ENCODE measurements at regions not wholly inside any gene's neighbourhood (a gene's known extent, or its start where the extent isn't known, plus 50 kb on each side); places are given as distances from the start of the nearest gene placed in this dataset.

DNA sequence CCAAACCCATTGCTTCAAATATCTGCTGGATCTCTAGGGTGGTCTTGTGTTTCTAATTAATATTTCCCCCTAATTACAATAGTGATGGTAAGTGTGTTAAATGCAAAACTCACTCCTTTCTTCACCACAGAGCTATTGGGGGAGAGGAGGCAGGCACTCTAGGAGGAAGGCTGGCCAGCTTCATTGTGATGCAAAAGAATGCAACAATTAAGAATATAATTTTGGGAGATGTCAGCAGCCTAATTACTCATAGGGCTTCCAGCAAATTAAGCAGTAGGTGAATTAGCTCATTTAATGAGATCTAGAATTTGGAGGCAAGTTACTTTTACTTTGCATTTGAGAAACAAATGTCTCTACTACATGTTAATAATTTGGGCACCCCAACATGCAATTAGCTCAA, 560.4 kb upstream of the DAB1 start:
- DNase-seq (ENCODE audit: low spot score) = no peak
- H3K79me2 ChIP-seq = no peaks in the 10 kb centered on the region
- no peak overlapping the region for H2AFZ ChIP-seq
- no peaks in the 10 kb centered on the region for H4K20me1 ChIP-seq (ENCODE audit: insufficient read depth, poor library complexity, severe bottlenecking)
- H3K27ac ChIP-seq = no peak overlapping the region
- no peak overlapping the region for H3K4me2 ChIP-seq
- H3K27me3 ChIP-seq = peaks cover 2% of the 10 kb centered on the region
- no peak overlapping the region for H3K4me3 ChIP-seq
- TF ChIP-seq, protein P1, sequence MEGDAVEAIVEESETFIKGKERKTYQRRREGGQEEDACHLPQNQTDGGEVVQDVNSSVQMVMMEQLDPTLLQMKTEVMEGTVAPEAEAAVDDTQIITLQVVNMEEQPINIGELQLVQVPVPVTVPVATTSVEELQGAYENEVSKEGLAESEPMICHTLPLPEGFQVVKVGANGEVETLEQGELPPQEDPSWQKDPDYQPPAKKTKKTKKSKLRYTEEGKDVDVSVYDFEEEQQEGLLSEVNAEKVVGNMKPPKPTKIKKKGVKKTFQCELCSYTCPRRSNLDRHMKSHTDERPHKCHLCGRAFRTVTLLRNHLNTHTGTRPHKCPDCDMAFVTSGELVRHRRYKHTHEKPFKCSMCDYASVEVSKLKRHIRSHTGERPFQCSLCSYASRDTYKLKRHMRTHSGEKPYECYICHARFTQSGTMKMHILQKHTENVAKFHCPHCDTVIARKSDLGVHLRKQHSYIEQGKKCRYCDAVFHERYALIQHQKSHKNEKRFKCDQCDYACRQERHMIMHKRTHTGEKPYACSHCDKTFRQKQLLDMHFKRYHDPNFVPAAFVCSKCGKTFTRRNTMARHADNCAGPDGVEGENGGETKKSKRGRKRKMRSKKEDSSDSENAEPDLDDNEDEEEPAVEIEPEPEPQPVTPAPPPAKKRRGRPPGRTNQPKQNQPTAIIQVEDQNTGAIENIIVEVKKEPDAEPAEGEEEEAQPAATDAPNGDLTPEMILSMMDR (IDR thresholded peaks at IDR 0.05; ENCODE audit: poor library complexity) = no peak
- TF ChIP-seq EZH2 (IDR thresholded peaks at IDR 0.05; ENCODE audit: borderline replicate concordance) = no peak
- no peak for TF ChIP-seq EZH2phosphoT487 (IDR thresholded peaks at IDR 0.05; ENCODE audit: low read depth, severe bottlenecking, unreplicated experiment)
- H3K4me1 ChIP-seq (ENCODE audit: insufficient read depth) = no peaks in the 10 kb centered on the region
- H3K9me2 ChIP-seq (replicated peaks; ENCODE audit: insufficient read depth) = no peaks in the 10 kb centered on the region
- H3K9me3 ChIP-seq (ENCODE audit: low read depth) = no peaks in the 10 kb centered on the region
- H3K36me3 ChIP-seq (replicated peaks; ENCODE audit: insufficient read depth, low read depth) = no peaks in the 10 kb centered on the region

DNA sequence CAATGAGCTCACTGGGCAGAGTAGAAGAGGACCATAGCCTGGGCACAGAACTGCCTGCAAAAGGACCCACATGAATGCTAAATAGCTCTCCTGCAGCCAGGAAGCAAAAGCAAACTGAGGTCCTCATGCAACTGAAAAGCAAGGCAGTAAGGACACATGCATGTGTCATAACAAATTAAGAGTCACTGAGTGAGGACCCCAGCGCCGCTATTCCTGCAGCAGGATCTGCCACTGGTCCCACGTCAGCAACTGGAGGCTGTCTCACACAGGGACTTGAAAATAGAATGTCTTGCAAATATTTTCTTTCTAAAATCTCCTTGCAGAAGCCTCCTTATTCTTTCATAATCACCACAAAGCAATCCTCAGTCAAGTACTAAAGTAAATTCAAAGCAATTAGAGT, 559.6 kb upstream of the DAB1 start:
- TF ChIP-seq EZH2phosphoT487 (IDR thresholded peaks at IDR 0.05; ENCODE audit: low read depth, severe bottlenecking, unreplicated experiment) = no peak
- TF ChIP-seq, protein P1 (IDR thresholded peaks at IDR 0.05; ENCODE audit: poor library complexity) = no peak
- no peak for TF ChIP-seq EZH2 (IDR thresholded peaks at IDR 0.05; ENCODE audit: borderline replicate concordance)
- Histone ChIP-seq H3K9me2 (replicated peaks; ENCODE audit: insufficient read depth) (no peaks in the 10 kb centered on the region), H3K36me3 (replicated peaks; ENCODE audit: insufficient read depth, low read depth) (no peaks in the 10 kb centered on the region), H4K20me1 (ENCODE audit: insufficient read depth, poor library complexity, severe bottlenecking) (no peaks in the 10 kb centered on the region), H3K27ac (no peak overlapping the region), H3K9me3 (ENCODE audit: low read depth) (no peaks in the 10 kb centered on the region), H3K4me1 (ENCODE audit: insufficient read depth) (no peaks in the 10 kb centered on the region), H3K4me2 (no peak overlapping the region), H2AFZ (no peak overlapping the region), H3K79me2 (no peaks in the 10 kb centered on the region), H3K4me3 (no peak overlapping the region), H3K27me3 (peaks cover 2% of the 10 kb centered on the region)
- no peak for DNase-seq (ENCODE audit: low spot score)
- WGBS (ENCODE audit: low lambda C conversion rate, missing lambda C conversion rate) = 80% methylated on average over 3 of the region's 3 CpGs

DNA sequence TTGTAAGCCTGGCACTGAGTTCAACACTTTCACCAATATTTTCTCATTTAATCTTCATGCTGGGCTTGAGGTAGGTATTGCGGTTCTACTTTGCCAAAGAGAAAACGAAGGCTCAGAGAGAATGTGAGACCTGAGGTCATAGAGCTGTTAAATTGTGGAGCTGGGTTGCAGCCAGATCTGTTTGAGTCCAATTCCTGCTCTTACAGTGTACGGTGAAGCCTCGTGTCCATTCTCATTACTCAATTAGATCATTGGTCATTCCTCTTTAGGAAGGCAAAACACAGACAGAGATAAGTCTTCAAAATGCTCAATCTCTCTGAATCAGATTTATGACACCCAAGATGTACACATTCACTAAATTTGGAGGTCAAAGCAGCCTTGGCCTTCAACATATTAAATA, 559.0 kb upstream of the DAB1 start:
- WGBS (ENCODE audit: low lambda C conversion rate, missing lambda C conversion rate) = 82% methylated on average over 4 of the region's 4 CpGs
- H3K79me2 ChIP-seq = no peaks in the 10 kb centered on the region
- no peak for DNase-seq (ENCODE audit: low spot score)
- H3K27me3 ChIP-seq = peaks cover 2% of the 10 kb centered on the region
- H3K27ac ChIP-seq = no peak overlapping the region
- H3K4me3 ChIP-seq = no peak overlapping the region
- H3K4me2 ChIP-seq = no peak overlapping the region
- no peak for TF ChIP-seq EZH2 (IDR thresholded peaks at IDR 0.05; ENCODE audit: borderline replicate concordance)
- TF ChIP-seq EZH2phosphoT487 (IDR thresholded peaks at IDR 0.05; ENCODE audit: low read depth, severe bottlenecking, unreplicated experiment) = no peak
- TF ChIP-seq, protein P1 (IDR thresholded peaks at IDR 0.05; ENCODE audit: poor library complexity) = no peak
- no peaks in the 10 kb centered on the region for H3K36me3 ChIP-seq (replicated peaks; ENCODE audit: insufficient read depth, low read depth)
- H3K9me3 ChIP-seq (ENCODE audit: low read depth) = no peaks in the 10 kb centered on the region
- H4K20me1 ChIP-seq (ENCODE audit: insufficient read depth, poor library complexity, severe bottlenecking) = no peaks in the 10 kb centered on the region
- H2AFZ ChIP-seq = no peak overlapping the region
- H3K9me2 ChIP-seq (replicated peaks; ENCODE audit: insufficient read depth) = no peaks in the 10 kb centered on the region
- H3K4me1 ChIP-seq (ENCODE audit: insufficient read depth) = no peaks in the 10 kb centered on the region

DNA sequence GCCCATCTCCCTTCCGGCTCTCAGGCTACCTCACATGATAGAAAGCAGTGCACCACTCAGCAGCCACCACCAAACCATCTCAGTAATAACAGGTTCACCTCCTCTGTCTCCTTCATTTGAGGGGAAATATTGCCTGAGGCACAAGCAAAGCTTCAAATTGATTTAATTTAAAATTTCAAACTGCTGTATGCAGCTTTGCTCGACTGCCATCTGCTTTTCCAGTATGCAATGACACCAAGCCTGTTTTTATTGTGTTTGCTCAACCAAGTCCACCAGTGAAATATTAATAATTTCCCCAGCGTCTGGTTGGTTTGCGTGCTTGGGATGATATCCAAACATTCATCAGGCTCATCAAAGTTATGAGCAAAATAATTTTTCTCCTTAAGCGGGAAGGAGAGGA, 552.4 kb upstream of the DAB1 start:
- H3K36me3 ChIP-seq (replicated peaks; ENCODE audit: insufficient read depth, low read depth) = no peaks in the 10 kb centered on the region
- no peaks in the 10 kb centered on the region for H3K79me2 ChIP-seq
- no peak overlapping the region for H3K4me3 ChIP-seq
- H3K4me2 ChIP-seq = no peak overlapping the region
- no peaks in the 10 kb centered on the region for H3K4me1 ChIP-seq (ENCODE audit: insufficient read depth)
- H3K9me3 ChIP-seq (ENCODE audit: low read depth) = no peaks in the 10 kb centered on the region
- DNase-seq (ENCODE audit: low spot score) = no peak
- H4K20me1 ChIP-seq (ENCODE audit: insufficient read depth, poor library complexity, severe bottlenecking) = no peaks in the 10 kb centered on the region
- WGBS (ENCODE audit: low lambda C conversion rate, missing lambda C conversion rate) = 92% methylated on average over 5 of the region's 5 CpGs
- H3K27me3 ChIP-seq = peaks cover 6% of the 10 kb centered on the region
- H2AFZ ChIP-seq = no peak overlapping the region
- no peak for TF ChIP-seq EZH2phosphoT487 (IDR thresholded peaks at IDR 0.05; ENCODE audit: low read depth, severe bottlenecking, unreplicated experiment)
- TF ChIP-seq EZH2 (IDR thresholded peaks at IDR 0.05; ENCODE audit: borderline replicate concordance) = no peak
- TF ChIP-seq, protein P1 (IDR thresholded peaks at IDR 0.05; ENCODE audit: poor library complexity) = no peak
- H3K9me2 ChIP-seq (replicated peaks; ENCODE audit: insufficient read depth) = no peaks in the 10 kb centered on the region
- H3K27ac ChIP-seq = no peak overlapping the region
